Lower leg skin (tissue), 3 donors: ENCODE measurements at regions not wholly inside any gene's neighbourhood (a gene's known extent, or its start where the extent isn't known, plus 50 kb on each side); places are given as distances from the start of the nearest gene placed in this dataset.

ENCODE experiments used
- POLR2A ChIP-seq, 2 donors: fragments of 450-650 bp; IDR thresholded peaks; one replicate each; pipeline ENCODE4 v1.6.1; 2016 to 2017; ENCODE audit warnings: antibody characterized with exemption in 2 of 2, mild to moderate bottlenecking in 1 of 2, moderate library complexity in 1 of 2
- TF ChIP-seq, protein P1 (sequence below), 3 donors: fragments of 450-650 bp; IDR thresholded peaks; one replicate each; pipeline ENCODE4 v1.5.1; 2016; ENCODE audit warnings: antibody characterized with exemption in 3 of 3, mild to moderate bottlenecking in 3 of 3, moderate library complexity in 2 of 3

GRCh38 chr15:69760258-69760845, 307.7 kb downstream of the RPLP1 start:
- TF ChIP-seq, protein P1, sequence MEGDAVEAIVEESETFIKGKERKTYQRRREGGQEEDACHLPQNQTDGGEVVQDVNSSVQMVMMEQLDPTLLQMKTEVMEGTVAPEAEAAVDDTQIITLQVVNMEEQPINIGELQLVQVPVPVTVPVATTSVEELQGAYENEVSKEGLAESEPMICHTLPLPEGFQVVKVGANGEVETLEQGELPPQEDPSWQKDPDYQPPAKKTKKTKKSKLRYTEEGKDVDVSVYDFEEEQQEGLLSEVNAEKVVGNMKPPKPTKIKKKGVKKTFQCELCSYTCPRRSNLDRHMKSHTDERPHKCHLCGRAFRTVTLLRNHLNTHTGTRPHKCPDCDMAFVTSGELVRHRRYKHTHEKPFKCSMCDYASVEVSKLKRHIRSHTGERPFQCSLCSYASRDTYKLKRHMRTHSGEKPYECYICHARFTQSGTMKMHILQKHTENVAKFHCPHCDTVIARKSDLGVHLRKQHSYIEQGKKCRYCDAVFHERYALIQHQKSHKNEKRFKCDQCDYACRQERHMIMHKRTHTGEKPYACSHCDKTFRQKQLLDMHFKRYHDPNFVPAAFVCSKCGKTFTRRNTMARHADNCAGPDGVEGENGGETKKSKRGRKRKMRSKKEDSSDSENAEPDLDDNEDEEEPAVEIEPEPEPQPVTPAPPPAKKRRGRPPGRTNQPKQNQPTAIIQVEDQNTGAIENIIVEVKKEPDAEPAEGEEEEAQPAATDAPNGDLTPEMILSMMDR (IDR thresholded peaks at IDR 0.05), result no peak
- TF ChIP-seq POLR2A (IDR thresholded peaks at IDR 0.05), result no peak
